Sigmoid colon (tissue), 6 donors: ENCODE measurements at regions not wholly inside any gene's neighbourhood (a gene's known extent, or its start where the extent isn't known, plus 50 kb on each side); places are given as distances from the start of the nearest gene placed in this dataset.

Experiments
- DNase-seq: peaks from one replicate; pipeline ENCODE4 v3.0.0-alpha.2; 2019
- H3K27ac ChIP-seq, 4 donors: fragments of 200-600 bp; sonication (generic); one replicate each; pipeline ENCODE4 v1.5.1; 2016 to 2019; ENCODE audit warnings: mild to moderate bottlenecking in 1 of 4
- H3K27me3 ChIP-seq, 3 donors: fragments of 200-600 bp; sonication (generic); one replicate each; pipeline ENCODE4 v1.5.1; 2019; ENCODE audit warnings: mild to moderate bottlenecking in 1 of 3
- H3K36me3 ChIP-seq, 4 donors: fragments of 200-600 bp; sonication (generic); one replicate each; pipeline ENCODE4 v1.5.1; 2016 to 2019
- H3K4me1 ChIP-seq, 4 donors: fragments of 200-600 bp; sonication (generic); one replicate each; pipeline ENCODE4 v1.5.1; 2017 to 2019
- H3K4me3 ChIP-seq, 4 donors: fragments of 200-600 bp; sonication (generic); one replicate each; pipeline ENCODE4 v1.5.1; 2017 to 2019; ENCODE audit warnings: mild to moderate bottlenecking in 2 of 4, moderate library complexity in 1 of 4
- H3K9me3 ChIP-seq, 4 donors: fragments of 200-600 bp in 3 of 4; sonication (generic) in 3 of 4; one replicate each; pipeline versions ENCODE4 v1.5.1 to v1.6.1; 2013 to 2019
- CTCF ChIP-seq, 4 experiments: fragments of 450-650 bp in 3 of 4; fragments of 200-600 bp in 1 of 4; IDR thresholded peaks; one replicate each; pipeline ENCODE4 v1.5.1; 2016 to 2019; ENCODE audit warnings: antibody characterized with exemption in 4 of 4, mild to moderate bottlenecking in 3 of 4, moderate library complexity in 2 of 4
- EP300 ChIP-seq, 4 donors: sonication (generic); formaldehyde crosslinking; IDR thresholded peaks; one replicate each; pipeline ENCODE4 v1.6.1; 2017; ENCODE audit warnings: antibody characterized with exemption in 4 of 4
- POLR2A ChIP-seq, 2 donors: fragments of 450-650 bp; IDR thresholded peaks; one replicate each; pipeline ENCODE4 v1.6.1; 2016; ENCODE audit warnings: antibody characterized with exemption in 2 of 2, mild to moderate bottlenecking in 2 of 2, moderate library complexity in 2 of 2
- POLR2AphosphoS5 ChIP-seq, 4 donors: sonication (generic); formaldehyde crosslinking; IDR thresholded peaks; one replicate each; pipeline ENCODE4 v1.6.1; 2017; ENCODE audit warnings: antibody characterized with exemption in 4 of 4
- WGBS, 2 donors: extraction: QIAGEN DNeasy Blood & Tissue Kit; methylation state at CpG; one replicate each; pipeline ENCODE4 v1.1.7; 2013; 5-methylcytosine and 5-hydroxymethylcytosine counted together
- intact Hi-C: fragments of 100-400 bp; cut with DNase I; formaldehyde crosslinking; loops from one replicate; pipeline ENCODE4 v1.15.1; 2023
- donor health status: healthy with polysubstance abuse.
- donor health status: healthy.

GRCh38 chr18:28287146-28287545 is 110.2 kb upstream of the CDH2 start:
- Histone ChIP-seq H3K27ac (no peak overlapping the region), H3K4me1 (no peaks in the 10 kb centered on the region), H3K36me3 (no peaks in the 10 kb centered on the region), H3K9me3 (no peaks in the 10 kb centered on the region), H3K4me3 (no peak overlapping the region), H3K27me3 (no peaks in the 10 kb centered on the region)
- TF ChIP-seq CTCF (IDR thresholded peaks at IDR 0.05) = no peak
- TF ChIP-seq POLR2AphosphoS5 (IDR thresholded peaks at IDR 0.05) = no peak
- no peak for TF ChIP-seq EP300 (IDR thresholded peaks at IDR 0.05)
- TF ChIP-seq POLR2A (IDR thresholded peaks at IDR 0.05) = no peak
- DNase-seq = no peak
- intact Hi-C loops = no loop called here

GRCh38 chr18:28284132-28284531 is 107.2 kb upstream of the CDH2 start:
- intact Hi-C loops = no loop called here
- Histone ChIP-seq H3K4me1 (no peaks in the 10 kb centered on the region), H3K27ac (no peak overlapping the region), H3K36me3 (no peaks in the 10 kb centered on the region), H3K27me3 (no peaks in the 10 kb centered on the region), H3K9me3 (no peaks in the 10 kb centered on the region), H3K4me3 (no peak overlapping the region)
- WGBS, 2 donors = 58 to 68% methylated on average over 5 of the region's 5 CpGs
- TF ChIP-seq EP300 (IDR thresholded peaks at IDR 0.05) = no peak
- TF ChIP-seq CTCF (IDR thresholded peaks at IDR 0.05) = no peak
- TF ChIP-seq POLR2AphosphoS5 (IDR thresholded peaks at IDR 0.05) = no peak
- no peak for TF ChIP-seq POLR2A (IDR thresholded peaks at IDR 0.05)
- no peak for DNase-seq

- no peak overlapping the region for H3K4me3 ChIP-seq
- H3K4me1 ChIP-seq = no peaks in the 10 kb centered on the region
- DNase-seq = no peak
- H3K36me3 ChIP-seq = no peaks in the 10 kb centered on the region
- WGBS, 2 donors = 61 to 63% methylated on average over 2 of the region's 2 CpGs
- TF ChIP-seq EP300 (IDR thresholded peaks at IDR 0.05) = no peak
- TF ChIP-seq POLR2A (IDR thresholded peaks at IDR 0.05) = no peak
- TF ChIP-seq CTCF (IDR thresholded peaks at IDR 0.05) = no peak
- no peak for TF ChIP-seq POLR2AphosphoS5 (IDR thresholded peaks at IDR 0.05)
- H3K27me3 ChIP-seq = no peaks in the 10 kb centered on the region
- intact Hi-C loops = no loop called here
- H3K9me3 ChIP-seq = no peaks in the 10 kb centered on the region
- H3K27ac ChIP-seq = no peak overlapping the region
These were observed 104.5 kb upstream of the CDH2 start for GRCh38 chr18:28281400-28281799.

DNA sequence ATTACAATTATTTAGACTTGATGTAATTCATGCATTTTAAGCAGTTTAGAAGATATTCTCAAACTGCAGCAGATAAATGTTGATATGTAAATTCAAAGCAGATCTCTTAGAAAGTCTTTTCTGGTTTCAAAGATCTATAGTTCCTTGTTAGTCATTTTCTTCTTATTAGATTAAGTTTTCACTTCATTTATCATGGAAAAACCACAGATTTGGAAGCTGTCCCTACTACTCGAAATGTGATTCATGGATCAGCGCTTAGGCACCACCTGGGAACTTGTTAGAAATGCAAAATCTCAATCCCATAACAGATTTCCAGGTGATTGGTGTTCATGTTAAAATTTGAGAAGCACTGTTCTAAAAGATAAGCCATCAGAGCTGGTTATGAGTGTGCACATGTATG is 92.8 kb upstream of the CDH2 start:
- TF ChIP-seq EP300 (IDR thresholded peaks at IDR 0.05) (no peak), POLR2AphosphoS5 (IDR thresholded peaks at IDR 0.05) (no peak), POLR2A (IDR thresholded peaks at IDR 0.05) (no peak), CTCF (IDR thresholded peaks at IDR 0.05) (no peak)
- H3K4me1 ChIP-seq = no peaks in the 10 kb centered on the region
- H3K36me3 ChIP-seq = no peaks in the 10 kb centered on the region
- 82 to 88% methylated on average over 2 of the region's 2 CpGs for WGBS, 2 donors
- H3K27me3 ChIP-seq = no peaks in the 10 kb centered on the region
- no peak for DNase-seq
- no peak overlapping the region for H3K27ac ChIP-seq
- intact Hi-C loops = no loop called here
- no peak overlapping the region for H3K4me3 ChIP-seq
- H3K9me3 ChIP-seq = no peaks in the 10 kb centered on the region

DNA sequence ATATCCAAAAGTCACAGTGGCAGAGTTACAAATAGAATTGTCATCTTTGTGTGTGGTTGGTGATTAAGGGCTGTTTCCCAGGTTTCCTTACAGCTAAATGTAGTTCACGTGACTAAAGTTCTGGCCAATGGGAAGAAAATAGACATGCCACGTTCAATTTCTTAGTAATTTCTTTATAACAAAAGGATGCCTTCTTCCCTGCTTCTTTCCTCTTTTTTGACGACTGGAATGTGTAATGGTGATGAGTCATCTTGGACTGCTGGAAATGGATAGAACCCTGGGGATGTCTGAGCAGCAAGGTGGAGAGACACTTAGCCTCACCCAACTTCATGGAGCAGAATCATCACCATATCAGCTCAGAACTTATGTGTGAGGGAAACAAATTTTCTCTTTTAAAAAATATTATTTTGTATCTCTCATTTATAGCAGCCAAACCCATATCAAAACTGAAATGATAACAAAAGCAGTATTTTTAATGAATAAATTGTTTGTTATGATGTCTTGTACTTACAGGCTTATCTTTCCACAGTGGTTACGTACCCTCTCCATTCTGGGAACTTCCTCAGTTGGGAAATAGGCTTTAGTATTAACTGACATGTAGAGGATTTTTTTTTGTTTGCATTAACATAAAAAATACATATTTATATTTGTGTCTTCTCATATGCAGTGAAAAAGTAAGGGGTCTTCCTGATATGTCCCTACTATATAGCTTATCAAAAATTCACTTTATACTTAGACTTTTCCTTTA is 91.1 kb upstream of the CDH2 start:
- H3K27me3 ChIP-seq = no peaks in the 10 kb centered on the region
- 60 to 70% methylated on average over 4 of the region's 4 CpGs for WGBS, 2 donors
- no peak for DNase-seq
- H3K36me3 ChIP-seq = no peaks in the 10 kb centered on the region
- H3K4me3 ChIP-seq = no peak overlapping the region
- intact Hi-C loops = no loop called here
- H3K4me1 ChIP-seq = no peaks in the 10 kb centered on the region
- H3K9me3 ChIP-seq = no peaks in the 10 kb centered on the region
- TF ChIP-seq EP300 (IDR thresholded peaks at IDR 0.05) = no peak
- TF ChIP-seq POLR2AphosphoS5 (IDR thresholded peaks at IDR 0.05) = no peak
- no peak for TF ChIP-seq CTCF (IDR thresholded peaks at IDR 0.05)
- no peak for TF ChIP-seq POLR2A (IDR thresholded peaks at IDR 0.05)
- H3K27ac ChIP-seq = no peak overlapping the region
